GM18505 (cell line): ENCODE measurements at regions not wholly inside any gene's neighbourhood (a gene's known extent, or its start where the extent isn't known, plus 50 kb on each side); places are given as distances from the start of the nearest gene placed in this dataset.

Experiments used
- ATAC-seq: cut with Tn5 transposase; IDR thresholded peaks from one replicate; pipeline ENCODE4 v1.9.1; 2021; ENCODE audit not compliant: unreplicated experiment
- POLR2A ChIP-seq: IDR thresholded peaks from 4 replicates; pipeline ENCODE4 v1.6.1; 2011; ENCODE audit warnings: borderline replicate concordance; ENCODE audit not compliant: insufficient read depth, insufficient read length; ENCODE audit errors: extremely low read depth

GRCh38 chr4:31328932-31329331, 608.8 kb downstream of the PCDH7 start:
- TF ChIP-seq POLR2A: no peak
- no peak for ATAC-seq

- no peak for TF ChIP-seq POLR2A
- ATAC-seq: no peak
Observed at GRCh38 chr4:31334086-31334910, 614.1 kb downstream of the PCDH7 start.

GRCh38 chr4:31338000-31338399, 617.8 kb downstream of the PCDH7 start:
- ATAC-seq: no peak
- TF ChIP-seq POLR2A: no peak

DNA sequence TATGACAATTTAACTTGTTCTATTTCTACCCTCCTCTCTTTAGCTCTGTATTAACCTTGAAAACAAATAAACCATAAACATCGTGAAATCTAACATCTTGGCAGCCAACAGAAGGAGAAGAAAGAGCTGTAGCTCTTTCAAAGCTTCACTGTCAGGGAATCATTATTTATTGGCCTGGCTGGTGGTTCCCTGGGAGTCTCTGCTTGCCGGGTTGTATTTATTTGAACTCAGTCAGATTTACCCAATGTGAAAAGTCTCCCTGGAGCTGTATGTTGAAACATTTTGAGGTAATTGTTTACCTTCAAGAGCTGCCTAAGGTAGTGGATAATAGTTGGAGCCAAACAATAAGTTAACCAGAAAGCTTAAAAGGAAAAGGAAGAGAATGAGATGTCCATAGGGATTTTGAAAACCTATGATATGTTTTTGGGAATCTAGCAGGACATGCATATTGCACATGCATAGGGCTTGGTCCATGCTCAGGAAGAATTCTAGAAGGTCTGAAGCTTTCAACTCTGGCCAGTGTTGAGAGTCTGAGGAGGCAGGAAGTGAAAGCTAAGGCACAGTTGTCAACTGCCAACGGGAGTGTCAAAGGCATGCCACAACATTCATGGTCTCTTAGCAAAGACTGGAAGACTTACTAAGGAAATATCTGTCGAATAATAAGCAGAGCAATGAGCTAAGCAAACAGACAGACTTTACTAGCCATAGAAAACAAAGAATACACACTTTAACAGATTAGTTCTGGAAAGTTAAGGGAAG, 621.6 kb downstream of the PCDH7 start:
- no peak for ATAC-seq

DNA sequence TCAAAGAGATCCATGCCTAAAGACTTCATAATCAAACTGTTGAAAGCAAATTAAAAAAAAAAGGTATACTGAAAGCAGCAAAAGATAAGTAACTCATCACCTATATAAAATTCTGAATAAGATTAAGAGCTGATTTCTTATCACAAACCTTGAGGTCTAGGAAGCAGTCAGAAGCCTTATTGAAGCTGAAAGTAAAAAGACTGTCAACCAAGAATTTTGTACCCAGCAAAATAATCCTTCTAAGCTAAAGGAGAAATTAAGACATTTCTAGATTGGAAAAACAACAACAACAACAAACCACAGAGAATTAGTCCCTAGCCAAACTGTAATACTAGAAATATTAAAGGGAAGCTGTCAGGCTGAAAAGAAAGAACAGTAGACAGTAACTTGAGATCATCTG, 622.9 kb downstream of the PCDH7 start:
- TF ChIP-seq POLR2A: no peak
- ATAC-seq: no peak

More for the DNA sequence above, 621.6 kb downstream of the PCDH7 start:
- TF ChIP-seq POLR2A: no peak

DNA sequence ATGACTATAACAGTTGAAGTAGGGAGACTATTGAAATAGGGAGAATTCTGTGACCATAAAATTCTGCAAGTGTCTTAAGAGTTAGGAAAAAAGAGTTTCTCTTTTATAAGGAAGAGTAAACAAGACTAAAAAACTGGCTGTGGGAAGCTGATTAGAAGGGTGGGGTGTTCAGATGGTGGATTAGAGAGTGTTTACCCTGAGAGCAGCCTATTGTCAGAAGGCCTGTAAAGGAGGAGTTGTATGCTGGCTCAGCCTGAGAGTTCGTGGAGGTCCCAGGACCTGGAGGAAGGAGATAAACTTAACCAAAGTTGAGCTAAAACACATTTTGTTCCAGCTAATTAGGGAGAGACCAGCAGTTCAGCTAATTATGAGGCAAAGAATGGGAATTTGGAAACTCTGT, 629.7 kb downstream of the PCDH7 start:
- ATAC-seq: no peak
- no peak for TF ChIP-seq POLR2A

DNA sequence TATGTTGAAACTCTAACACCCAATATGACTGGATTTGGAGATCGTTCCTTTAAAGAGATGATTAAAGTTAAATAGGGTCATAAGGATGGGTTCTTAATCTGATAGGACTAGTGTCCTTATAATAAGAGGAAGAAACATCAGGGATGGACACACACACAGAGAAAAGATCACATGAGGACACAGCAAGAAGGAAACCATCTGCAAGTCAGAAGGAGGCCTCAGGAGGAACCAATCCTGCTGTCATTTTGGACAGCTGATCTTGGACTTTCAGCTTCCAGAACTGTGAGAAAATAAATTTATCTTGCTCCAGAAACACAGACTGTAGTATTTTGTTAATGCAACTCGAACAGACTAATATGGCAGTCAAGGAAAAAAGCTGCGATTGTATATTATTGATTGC, 631.5 kb downstream of the PCDH7 start:
- ATAC-seq: no peak
- no peak for TF ChIP-seq POLR2A

GRCh38 chr4:31356839-31357238, 636.7 kb downstream of the PCDH7 start:
- ATAC-seq: no peak
- TF ChIP-seq POLR2A: no peak

GRCh38 chr4:31360786-31361185, 640.6 kb downstream of the PCDH7 start:
- TF ChIP-seq POLR2A: no peak
- no peak for ATAC-seq

GRCh38 chr4:31362756-31363155, 642.6 kb downstream of the PCDH7 start:
- no peak for ATAC-seq
- no peak for TF ChIP-seq POLR2A

DNA sequence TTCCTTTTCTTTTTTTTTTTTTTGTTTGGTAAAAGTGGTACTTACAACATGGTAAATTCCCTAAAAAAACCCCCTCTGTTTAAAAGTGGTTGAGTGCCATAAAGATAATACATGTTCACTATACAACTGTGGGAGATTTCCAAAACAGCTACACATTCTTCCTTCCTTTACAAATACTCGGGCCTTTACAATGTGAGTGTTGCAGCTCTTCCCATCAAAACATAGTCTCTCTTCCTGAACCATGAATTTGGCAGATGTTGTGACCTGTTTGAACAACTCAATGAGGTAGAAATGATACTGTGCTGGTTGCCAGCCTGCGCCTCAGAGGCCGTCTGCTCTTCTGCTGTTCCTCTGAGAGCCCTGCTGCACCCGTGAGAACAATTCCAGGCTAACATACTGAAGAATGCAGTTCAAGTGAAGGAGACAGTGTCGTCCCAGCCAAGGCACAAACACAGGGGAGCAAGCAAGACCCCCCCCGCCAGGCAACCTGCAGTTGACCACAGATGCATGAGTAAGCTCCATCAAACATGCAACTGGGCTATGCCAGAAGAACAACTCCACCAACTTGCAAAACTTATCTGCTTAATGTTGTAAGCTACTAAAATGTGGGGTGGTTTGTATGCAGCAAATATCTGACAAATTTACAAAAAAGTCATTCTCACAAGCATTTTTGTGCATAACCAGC, 645.0 kb downstream of the PCDH7 start:
- ATAC-seq: no peak
- TF ChIP-seq POLR2A: no peak

GRCh38 chr4:31366041-31366440, 645.9 kb downstream of the PCDH7 start:
- TF ChIP-seq POLR2A: no peak
- no peak for ATAC-seq

- ATAC-seq: peak; percentile 98
- no peak for TF ChIP-seq POLR2A
Observed at GRCh38 chr4:31370866-31371465, 650.8 kb downstream of the PCDH7 start.

DNA sequence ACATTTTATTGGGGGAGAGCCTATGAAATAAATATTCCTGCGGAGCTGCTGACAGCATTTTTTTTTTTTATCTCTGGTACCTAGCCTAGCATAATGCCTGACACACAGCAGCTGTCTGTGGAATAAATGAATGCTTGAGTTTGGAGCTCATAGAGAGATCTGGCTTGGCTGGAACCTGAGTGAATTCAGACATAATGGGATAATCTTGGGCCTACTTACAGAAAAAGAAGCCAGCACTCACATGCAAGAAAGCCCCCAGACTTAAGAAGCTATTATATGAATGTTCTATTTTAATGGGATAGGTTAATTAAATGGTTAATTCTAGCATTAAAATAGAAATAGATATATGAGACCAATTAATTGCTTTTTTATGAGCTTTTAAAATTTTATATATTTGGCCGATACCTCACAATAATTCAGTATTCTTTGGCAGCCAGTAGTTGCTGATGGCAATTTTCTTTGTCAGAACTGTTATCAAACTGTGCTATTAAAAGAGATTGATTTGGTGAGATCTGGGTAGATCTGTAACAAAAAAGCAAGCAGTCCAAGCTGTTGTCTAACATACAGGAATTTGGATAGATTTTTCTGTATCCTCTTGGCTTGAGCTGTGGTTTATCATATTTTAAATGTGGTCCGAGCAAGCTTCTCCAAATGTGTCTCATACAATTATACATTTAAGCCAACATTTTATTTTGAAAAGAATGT, 654.2 kb downstream of the PCDH7 start:
- ATAC-seq: no peak
- TF ChIP-seq POLR2A: no peak
